GM10248 (cell line): ENCODE measurements at regions not wholly inside any gene's neighbourhood (a gene's known extent, or its start where the extent isn't known, plus 50 kb on each side); places are given as distances from the start of the nearest gene placed in this dataset.

Experiments used
- CTCF ChIA-PET: fragments of 300-600 bp; sonication (Branson Sonifier 250); formaldehyde crosslinking; extraction: SDS; loops from one replicate; lab custom pipeline; 2021; ENCODE audit warnings: antibody characterized with exemption; lab: Yijun Ruan, JAX
- POLR2A ChIA-PET: fragments of 350-650 bp; sonication (Branson Sonifier 250); formaldehyde crosslinking; extraction: SDS; loops from one replicate; lab custom pipeline; 2020; ENCODE audit warnings: antibody characterized with exemption; lab: Yijun Ruan, JAX
- DNase-seq: peaks from one replicate; pipeline ENCODE4 v3.0.0; 2012; ENCODE audit errors: extremely low spot score
- CTCF ChIP-seq: IDR thresholded peaks from 2 replicates; pipeline ENCODE4 v1.5.1; 2012; ENCODE audit warnings: mild to moderate bottlenecking, low read depth; ENCODE audit errors: extremely low read depth, missing control alignments, control extremely low read depth

- no peak for DNase-seq
- ChIA-PET CTCF (no interaction called here), POLR2A (no interaction called here)
- TF ChIP-seq CTCF, result no peak
Observed at GRCh38 chr4:79638735-79639134, 230.7 kb upstream of the GK2 start.

DNA sequence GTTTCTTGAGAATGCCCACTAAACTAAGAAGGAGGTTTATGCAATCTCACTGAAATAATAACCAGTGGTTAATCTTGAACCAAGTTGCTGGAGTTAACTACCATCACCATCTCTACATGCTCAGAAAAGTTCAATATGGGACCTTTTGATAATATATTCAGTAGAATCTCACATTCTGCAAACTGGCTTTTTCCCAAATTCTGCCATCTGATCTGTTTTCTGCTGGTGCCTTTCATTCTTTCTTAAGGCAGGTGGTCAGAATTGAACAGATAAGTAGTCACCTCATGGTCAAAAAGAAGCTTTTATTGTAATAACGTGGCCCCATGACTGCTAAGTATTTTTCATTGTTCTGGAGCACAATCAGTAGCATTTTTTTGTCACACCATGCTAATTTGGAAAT is 229.0 kb upstream of the GK2 start:
- no peak for TF ChIP-seq CTCF
- DNase-seq, result no peak
- CTCF ChIA-PET, result no interaction called here
- POLR2A ChIA-PET, result no interaction called here

DNA sequence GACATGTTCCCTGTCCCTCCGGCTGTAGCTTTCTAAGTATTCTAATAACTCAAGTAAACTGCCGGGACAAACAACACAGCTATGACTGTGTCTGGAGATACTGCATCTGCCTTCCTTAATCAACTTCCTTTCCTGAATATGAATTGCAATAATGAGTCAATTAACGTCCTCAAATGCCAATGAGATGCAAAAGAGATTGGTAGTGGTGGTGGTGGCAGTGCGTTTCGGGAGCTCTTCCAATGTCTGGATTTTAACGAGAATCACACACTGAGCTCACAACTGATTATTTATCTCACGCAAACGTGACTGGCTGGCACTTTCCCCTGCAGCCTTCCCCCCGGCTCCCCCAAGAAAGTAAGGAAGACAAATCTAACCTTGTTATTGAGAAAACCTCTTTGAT is 226.1 kb upstream of the GK2 start:
- POLR2A ChIA-PET, result no interaction called here
- CTCF ChIA-PET, result interaction anchor here (0.7 to 1.3 kb wide), 3 partner anchors 11 to 13 kb away, joined by 3 read pairs; no protein-coding TSS in a partner anchor
- no peak for TF ChIP-seq CTCF
- no peak for DNase-seq

DNA sequence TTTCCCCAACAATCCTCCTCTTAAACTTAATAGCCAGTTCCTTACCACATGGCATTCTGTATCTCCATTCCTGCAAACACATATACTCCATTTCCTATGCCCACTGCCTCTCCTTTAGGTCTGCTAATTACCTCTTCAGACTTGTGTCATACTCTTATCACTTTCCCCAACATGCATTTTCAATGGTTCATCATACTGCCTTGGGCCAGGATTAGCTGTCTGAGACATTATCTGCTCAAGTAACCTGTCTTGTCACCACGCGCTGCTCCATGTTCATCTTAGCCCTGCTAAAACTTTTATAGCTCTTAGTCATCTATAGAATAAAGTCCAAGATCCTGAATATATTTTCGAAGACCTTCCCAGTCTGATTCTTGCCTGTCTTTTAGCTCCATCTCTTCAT is 224.1 kb upstream of the GK2 start:
- TF ChIP-seq CTCF, result no peak
- POLR2A ChIA-PET, result no interaction called here

GRCh38 chr4:79626611-79627010 is 218.6 kb upstream of the GK2 start:
- ChIA-PET CTCF (no interaction called here), POLR2A (no interaction called here)
- TF ChIP-seq CTCF, result no peak
- no peak for DNase-seq

More for the DNA sequence above, 224.1 kb upstream of the GK2 start:
- CTCF ChIA-PET, result interaction anchor here (0.8 kb wide), 1 partner anchor 20 kb away, joined by 3 read pairs; no protein-coding TSS in a partner anchor
- DNase-seq, result no peak

GRCh38 chr4:79626101-79626500 is 218.1 kb upstream of the GK2 start:
- no peak for DNase-seq
- TF ChIP-seq CTCF, result no peak
- ChIA-PET CTCF (interaction anchor here (1.3 kb wide), 1 partner anchor 9 kb away, joined by 3 read pairs; no protein-coding TSS in a partner anchor), POLR2A (no interaction called here)
